ENCODE measurements at regions not wholly inside any gene's neighbourhood (a gene's known extent, or its start where the extent isn't known, plus 50 kb on each side); places are given as distances from the start of the nearest gene placed in this dataset.
"Not testable (repeated sequence)": the region's sequence is repeated elsewhere in the genome, so short reads cannot be mapped to it uniquely, and the experiment has no call there.

DNA sequence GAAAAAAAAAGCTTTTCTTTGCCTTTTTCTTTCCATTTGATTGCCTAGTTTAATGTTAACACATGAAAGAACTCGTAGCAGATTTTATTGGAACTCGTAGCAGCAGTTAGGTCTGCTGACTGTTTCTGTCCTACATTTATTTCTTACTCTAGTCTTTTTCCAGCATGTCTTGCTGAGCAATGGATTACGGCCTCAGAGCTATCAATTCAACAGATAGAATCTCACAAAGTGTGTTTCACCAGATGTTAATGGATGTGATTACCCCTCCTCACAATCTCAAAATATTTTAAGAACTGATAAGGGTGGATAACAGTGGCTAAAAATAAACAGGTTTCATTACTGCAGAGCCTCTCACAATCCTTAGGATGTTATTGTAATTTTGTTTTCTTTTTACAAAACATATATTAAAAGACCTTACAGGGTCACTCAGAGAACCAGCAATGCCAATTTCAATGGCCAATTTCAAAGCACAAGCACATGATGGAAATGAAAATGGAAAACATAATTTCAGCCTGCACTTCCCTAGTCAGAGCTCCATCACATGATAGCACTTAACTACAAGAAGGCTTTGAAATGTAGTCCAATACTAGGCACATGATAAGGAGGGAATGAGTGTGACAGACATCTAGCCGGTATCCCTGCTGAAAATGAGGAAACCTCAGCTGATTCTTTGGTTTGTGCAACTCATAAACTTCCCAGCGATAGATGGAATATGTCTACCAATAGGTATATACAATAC is 838.1 kb upstream of the SEMA6D start:
- no peak for DNase-seq

DNA sequence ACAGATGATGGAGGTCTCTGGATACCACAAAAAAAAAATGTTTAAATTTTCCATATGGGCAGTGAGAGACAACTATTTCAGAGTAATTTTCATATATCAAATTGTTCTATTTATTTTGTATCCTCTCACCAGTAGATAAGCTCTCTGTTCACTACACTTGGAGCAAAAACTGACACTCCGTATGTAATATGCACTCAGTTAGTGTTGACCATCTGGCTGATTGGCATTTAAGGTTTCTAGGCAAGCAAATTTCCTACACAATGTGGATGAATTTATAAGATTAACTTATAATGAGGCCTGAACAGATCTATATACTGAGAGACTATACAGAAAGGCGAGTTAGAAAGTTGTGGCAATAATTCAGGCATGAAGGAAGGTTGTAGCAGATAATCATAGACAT is 836.5 kb upstream of the SEMA6D start:
- no peak for DNase-seq

DNA sequence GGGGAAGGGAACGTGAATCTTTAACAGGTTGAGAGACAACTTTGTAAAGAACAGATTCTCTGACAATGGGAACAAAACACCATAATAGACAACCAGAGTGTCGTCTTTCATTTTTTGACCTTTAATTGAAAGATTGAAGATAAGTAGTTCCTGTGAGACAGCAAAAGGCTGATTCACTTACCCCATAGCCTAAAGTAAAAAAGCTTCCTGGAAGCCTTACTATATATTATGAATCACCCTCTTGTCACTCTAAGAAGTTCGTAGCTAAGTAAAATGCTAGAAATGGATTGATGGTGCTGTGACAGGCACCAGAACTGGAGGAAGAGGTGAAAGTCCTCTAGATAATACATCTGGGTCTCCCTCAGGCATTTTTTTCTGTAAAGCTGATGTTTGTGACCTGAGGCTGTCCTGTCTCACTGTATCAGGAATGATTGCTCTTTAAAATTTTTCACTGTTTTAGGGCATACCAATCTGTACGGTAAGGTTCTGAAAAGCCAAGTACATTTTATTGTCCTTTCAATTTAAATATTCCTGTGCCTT is 824.6 kb upstream of the SEMA6D start:
- no peak for DNase-seq

DNA sequence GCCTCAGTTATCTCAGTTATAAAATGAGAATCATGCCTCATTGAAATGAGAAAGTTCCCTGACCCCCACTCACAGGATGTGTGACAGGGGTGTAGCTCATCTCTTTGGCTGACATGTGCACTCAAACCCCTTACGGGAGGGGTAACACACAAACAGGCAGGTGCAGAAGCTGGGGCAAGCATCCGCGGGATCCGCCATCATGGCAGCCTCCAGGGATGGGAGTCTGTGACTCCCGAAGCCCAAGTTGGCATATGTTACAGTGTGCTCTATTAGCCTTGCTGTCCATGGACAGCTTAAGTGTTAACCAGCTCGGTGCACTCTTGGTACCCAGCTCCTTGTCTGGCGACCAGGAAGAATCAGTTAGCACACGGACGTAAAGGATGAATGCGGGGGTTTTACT is 822.7 kb upstream of the SEMA6D start:
- no peak for DNase-seq

DNA sequence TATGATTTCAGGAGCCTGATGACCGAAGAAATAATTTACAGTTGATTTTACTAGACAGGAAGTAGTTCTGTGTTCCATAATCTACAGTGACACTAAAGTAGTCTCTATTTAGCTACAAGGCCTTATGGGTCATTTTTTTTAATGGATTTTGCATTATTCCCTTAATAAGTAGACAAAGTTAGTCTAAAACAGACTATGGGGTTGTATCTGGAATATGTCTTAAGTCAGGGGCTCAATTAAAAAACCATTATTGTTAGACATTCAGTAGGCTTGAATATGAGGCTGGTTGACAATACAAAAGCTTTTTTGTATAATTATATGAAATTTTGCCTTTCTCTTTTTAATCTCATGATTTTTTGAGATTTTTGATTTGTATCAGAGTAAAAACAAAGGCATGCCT is 820.0 kb upstream of the SEMA6D start:
- DNase-seq, result no peak

DNA sequence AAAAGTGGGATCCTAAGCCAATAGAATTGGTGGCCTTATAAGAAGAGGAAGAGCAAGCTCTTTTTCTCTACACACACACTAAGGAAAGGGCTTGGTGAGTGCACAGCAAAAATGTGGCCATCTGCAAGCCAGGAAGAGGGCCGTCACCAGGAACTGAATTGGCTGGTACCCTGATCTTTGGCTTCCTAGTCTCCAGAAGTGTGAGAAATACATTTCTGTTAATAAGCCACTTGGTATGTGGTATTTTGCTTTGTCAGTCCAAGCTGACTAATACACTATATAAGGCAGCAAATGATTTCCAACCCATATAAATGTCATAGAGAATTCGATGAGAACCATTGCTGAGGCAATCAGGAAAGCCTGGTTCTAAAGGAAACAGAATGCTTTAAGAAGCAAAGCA is 816.3 kb upstream of the SEMA6D start:
- DNase-seq, result no peak

DNA sequence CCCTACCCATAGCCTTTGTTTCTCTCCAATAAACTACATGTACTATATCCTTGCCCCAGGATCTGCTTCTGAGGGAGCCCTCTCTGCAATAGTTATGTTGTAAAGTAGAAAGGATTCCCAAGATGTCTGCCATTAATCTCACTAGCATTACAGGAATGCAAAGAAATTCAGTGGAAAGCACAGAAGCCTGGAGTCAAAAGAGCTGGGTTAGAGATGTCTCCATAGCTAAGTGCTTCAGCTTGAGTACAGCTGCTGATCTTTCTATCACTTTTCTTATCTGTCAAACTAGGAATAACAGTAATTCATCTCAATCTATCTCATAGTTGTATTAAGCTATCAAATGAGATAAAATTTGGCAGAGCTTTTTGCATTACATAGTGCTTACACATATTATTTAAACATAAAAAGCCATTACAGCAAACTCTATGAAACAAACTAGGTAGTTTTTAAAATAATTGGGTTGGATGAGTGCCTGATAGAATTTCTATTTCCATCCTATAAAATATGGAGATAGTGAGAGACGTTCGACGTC is 799.5 kb upstream of the SEMA6D start:
- no peak for DNase-seq

DNA sequence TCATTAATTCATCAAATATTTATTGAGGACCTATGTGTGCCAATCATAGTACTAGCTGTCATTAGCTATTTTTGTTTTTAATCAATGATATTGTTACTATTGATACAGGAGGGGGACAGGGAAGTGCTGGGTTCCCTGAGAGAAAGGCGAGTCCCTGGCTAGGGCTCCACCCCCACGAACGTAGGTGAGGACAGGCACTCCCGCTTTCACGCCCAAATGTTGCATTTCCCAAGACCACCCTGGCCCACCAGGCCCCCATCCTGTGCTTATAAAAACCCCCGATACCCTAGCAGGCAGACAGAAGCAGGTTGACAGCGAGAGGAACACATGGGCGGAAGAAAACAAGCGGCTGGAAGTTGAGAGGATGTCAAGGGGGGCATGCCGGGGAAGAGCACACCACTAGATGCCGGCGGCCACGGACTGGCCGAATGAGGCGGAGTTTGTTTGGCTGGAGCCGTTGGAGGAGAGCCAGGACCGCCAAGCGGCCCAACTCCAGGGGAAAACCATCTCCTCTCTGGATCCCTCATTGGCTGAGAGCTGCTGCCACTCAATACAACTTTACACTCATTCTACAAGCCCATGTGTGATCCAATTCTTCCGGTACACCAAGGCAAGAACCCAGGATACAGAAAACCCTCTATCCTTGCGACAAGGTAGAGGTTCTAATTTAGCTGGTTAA is 798.7 kb upstream of the SEMA6D start:
- DNase-seq, result no peak

DNA sequence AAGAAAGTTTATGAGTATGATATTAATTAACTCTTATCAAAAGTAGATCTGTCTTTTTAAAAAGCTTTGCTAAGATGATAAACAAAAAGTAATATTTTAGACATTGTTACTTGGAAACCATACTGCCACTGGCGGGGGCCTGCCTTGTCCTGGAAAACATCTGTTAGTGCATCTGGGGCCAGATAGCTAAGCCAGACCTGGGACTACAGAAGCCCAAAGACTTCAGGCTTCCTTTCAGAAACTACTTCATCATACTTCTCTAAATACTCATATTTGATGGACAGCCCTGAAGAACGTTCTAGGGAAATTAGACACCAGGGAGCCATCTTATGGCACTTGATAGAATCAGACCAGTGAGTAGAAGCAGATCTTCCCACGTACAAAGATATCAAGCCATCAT is 795.4 kb upstream of the SEMA6D start:
- DNase-seq, result no peak

DNA sequence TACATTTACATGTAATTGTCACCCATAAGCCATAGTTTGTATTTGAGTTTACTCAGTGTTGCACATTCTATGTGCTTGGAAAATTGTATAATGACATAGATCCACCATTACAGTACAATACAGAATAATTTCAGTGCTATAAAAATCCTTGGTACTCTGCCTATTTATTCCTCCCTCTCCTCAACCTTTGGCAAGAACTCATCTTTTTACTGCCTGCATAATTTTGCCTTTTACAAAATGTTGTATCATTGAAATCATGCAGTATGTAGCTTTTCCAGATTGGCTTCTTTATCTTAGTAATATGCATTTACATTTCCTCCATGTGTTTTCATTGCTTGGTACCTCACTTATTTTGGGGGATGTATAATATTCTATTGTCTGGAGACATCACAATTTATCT is 786.9 kb upstream of the SEMA6D start:
- no peak for DNase-seq

DNA sequence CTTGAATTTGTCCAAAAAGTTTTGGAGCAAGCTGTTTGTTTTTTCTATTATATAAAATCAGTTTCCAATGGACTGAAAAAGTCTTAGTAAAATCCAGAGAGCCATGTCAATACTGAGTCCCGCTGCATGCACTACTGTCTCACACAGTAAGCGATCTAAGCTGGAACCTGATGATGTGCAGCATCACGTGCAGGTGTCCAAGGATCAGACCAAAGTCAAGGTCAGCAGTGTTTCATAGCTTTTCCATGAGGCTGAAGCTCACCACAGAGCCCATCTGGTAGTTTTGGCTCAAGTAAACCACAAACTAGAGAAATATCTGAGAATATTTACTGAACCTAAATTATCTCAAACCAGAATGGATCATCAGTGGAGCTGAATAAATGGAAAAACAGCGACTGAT is 784.0 kb upstream of the SEMA6D start:
- no peak for DNase-seq

DNA sequence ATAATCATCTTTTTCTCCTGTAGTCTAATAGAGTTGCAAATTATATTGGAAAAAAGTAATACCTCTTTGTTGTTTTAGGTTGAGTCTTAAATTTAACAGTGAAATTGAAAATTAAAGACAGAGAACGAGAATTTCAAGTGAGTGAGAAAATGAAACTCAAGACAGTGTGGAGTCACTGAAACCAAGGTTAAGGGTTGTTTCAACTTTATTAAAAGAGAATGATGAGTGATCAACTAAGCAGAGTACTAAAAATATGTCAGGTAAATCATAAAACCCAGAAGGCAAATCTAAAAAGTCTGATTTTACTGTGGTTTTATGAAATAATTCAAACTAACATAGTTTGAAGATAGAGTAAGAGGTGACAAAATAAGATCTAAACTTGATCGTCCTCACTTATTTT is 782.5 kb upstream of the SEMA6D start:
- no peak for DNase-seq

DNA sequence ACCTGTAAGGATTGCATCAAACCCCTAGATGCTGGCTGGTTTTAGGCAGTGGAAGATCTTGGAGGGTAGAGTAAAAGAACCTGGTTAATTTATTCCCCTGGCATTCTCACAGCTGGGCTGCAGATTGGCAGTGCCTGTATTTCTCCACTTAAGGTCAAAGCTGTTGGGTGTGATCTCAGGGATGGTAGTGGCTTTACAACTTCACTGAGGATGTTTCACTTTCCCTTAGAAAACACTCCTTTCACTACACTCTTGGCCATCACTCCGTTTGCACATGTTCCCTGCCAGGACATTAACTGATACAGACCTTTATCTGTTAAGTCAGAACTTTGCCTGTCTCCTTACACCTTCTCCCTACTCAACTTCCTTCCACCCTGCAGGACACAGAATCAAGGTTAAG is 779.1 kb upstream of the SEMA6D start:
- DNase-seq, result no peak

DNA sequence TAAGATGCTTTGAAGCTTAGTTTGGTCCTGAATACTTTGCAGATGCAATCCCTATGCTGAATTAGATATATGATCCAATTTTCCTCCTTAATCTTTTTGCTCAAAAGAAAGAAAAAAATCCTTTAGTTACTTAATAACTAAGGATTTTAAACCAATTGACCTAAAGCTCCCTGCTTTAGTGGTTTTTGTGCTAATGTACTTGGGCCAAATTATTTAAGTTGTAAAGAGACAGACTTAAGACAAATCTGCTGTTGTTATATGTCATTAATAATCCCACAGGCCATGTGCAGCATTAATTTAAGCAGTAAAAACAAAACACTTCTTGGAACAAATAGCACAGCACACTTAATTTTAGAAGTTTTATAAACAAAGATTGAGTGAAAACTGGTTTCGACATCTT is 776.1 kb upstream of the SEMA6D start:
- DNase-seq, result no peak

DNA sequence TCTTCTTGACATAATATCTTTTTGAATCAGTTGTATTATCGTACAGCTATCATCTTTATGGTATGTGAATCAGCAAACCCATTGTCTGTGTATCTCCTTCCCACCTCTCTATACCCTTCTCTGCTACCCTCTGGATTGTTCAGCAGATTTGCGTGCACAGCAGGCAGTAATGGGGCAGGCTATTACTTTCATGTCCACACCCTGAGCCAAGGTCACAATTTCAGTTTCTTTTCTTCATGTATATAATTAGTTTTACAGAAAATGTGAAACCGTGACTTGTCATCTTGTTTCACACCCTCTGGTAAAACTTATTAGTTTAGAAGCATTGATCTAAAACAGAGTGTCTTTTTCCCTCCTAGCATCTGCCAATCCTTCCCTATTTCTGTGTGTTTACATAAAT is 770.4 kb upstream of the SEMA6D start:
- DNase-seq, result no peak

DNA sequence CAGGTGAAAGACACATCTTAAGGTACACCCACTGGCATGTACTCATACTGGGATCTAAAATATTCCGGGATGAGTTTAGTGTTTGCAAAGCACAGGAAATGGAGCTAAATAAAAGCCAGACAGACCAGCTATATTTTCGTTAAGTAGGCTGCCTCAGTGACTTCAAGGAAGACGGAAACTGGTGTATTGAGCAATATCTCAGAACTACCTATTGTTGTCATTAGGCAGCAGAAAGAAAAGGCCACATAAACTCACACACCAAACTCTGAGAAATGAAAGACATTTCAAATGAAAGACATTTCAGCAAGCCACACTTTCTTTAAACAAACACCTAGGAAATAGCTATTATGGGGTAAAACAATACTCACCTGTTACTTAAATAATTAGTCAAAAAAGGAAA is 761.7 kb upstream of the SEMA6D start:
- DNase-seq, result peak; percentile 17

DNA sequence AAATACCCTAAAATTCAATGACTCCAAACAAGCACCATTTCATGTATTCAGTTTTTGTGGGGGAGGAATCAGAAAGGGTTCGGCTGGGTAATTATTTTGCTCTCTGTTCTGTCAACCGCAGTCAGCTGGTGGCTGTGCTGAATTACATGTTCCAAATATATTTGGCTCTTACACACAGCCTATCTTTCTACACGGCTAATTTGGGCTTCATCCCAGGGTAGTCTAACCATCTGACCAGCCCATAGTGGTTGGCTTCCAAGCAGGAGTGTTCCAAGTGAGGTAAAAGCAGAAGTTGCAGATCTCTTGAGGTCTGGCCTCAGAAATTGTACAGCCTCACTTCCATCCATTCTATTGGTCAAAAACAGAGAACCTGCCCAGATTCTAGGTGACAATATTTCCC is 760.8 kb upstream of the SEMA6D start:
- no peak for DNase-seq

DNA sequence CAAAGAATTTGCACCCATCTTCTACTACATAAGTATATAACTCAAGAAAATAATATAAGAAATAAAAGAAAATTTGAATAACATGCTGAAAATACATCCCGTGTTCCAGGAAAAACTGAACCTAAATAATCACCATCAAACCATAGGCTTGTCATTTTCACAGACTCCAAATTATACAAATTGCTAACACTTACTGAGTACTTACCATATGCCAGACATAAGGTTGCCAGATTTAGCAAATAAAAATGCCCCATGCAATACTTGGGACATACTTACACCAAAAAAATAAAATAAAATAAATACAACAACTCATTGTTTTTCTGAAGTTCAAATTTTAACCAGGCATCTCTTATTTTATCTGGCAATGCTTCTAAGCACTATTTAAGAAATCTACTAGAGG is 760.4 kb upstream of the SEMA6D start:
- DNase-seq, result no peak

DNA sequence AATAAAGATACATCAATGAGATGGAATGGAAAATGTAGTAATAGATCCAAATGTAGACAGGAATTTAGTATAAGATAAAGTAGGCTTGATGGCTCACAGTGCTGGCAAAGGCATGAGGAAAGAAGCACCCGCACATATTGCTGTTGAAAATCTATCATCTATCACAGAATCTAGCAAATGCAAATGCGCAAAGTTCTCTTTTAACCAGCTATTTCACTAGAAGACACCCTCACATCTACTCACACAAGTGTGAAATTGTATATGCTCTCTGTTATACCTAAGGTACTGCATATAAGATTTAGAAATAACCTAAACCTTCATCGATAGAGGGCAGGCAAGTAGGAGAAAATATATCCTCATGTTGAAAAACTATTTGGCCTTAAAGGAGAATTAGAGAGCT is 756.7 kb upstream of the SEMA6D start:
- no peak for DNase-seq

DNA sequence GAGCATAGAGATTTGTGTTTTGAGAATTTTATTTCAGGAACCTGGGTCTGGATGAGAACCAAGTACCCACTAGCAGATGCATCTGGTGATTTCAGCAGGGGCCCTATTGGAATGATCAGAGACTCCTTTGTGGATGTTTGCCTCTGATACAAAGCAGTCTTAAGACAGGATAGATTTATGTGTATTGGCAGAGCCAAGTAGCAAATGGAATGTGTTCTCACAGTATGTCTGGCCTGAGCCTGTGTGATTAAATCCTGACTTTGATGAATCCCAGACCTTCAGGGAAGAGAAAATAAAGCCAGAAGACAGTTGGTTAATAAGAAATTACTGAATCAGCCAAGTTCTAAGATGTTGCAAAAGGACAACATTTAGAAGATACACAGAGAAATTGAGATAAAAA is 755.5 kb upstream of the SEMA6D start:
- DNase-seq, result no peak

DNA sequence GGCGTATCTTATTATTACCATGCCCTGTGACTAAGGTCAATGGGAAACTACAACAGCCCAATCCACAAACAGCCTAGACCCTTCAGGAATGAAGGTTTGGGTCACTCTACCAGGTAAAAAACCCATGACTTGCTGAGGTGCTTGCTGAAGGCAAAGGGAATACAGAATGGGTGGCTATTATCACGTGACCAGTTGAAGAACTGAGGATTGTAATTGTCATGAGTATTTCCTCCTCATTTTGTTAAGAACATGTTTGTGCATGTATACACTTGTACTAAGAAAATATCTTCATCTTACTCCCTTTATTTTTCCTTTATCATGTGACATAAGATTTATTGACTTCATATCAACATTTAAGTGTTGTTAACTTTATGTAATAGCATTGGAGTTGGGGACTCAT is 729.2 kb upstream of the SEMA6D start:
- DNase-seq, result not testable (repeated sequence)

DNA sequence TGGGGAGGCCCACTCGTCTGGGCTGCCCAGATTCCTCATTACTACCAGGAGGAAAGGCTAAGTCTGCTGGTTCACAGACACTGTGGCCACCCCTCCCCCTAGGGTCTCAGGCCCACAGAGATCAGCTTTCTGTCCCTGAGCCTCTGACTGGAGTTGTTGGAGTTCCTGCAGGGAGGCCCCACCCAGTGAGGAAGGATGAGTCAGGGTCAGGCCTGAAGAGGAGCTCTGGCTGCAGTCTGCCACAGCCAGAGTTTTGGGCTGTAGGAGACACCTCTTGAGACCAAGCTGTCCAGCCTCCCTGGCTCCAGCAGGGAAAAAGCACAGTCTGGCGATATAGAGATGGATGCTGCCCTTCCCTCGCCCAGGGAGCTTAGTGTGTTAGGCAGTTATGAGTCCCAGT is 720.9 kb upstream of the SEMA6D start:
- DNase-seq, result no peak

DNA sequence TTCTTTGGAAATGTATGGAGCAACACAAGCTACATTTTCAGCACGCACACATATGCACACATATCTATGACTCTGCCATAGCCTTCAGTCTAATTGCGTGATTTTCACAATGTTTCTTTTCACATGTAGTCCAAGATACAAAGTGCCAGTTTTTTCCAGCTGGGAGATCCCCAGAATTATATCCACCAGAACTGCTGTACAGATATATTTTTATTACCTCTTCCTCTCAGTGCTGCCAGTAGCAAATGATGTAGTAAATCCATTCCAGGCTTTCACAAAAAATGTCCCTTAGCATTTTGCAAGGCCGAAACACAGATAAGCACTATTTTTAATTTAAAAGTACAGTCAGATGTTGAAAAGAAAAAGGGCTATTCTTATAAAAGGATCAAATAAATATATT is 719.8 kb upstream of the SEMA6D start:
- DNase-seq, result no peak

DNA sequence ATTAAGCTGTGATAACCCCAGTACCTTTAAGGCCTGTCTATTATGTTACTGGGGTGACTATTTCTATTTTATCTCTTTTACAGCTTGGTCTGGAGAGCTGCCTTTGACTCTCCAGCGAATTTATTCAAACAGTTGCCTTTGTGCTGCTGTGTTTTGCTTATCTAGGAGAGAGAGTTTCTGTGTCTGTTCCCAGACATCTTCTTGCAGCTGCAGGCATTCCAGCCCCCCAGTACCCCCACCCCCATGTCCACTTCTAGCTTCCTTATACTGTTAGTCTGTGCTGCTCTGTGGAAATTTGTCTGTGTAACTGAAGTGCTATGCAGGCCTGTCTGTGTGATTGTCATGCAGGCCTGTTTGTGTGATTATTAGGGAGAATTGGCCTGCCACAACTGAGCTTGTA is 713.7 kb upstream of the SEMA6D start:
- DNase-seq, result no peak

DNA sequence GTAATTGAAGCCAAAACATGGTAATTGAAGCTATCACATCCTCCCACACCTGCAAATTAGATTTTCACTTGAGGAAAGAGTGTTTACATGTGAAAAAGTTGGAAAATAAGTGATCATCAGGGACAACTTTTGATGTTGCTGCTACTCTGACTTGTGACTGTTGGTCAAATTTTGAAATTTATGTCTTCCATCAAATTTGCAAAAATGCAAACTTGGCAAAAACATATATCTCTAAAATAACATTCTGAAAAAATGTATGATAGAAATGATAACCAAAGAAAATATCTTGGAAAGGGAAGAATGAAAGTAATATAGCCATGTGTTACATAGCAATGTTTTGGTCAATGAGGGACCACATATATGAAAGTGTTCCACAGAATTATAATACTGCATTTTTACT is 703.9 kb upstream of the SEMA6D start:
- no peak for DNase-seq
